ENCODE measurements at regions not wholly inside any gene's neighbourhood (a gene's known extent, or its start where the extent isn't known, plus 50 kb on each side); places are given as distances from the start of the nearest gene placed in this dataset.

- Histone ChIP-seq H3K36me3 (no peaks in the 10 kb centered on the region), H3K27me3 (no peaks in the 10 kb centered on the region), H3K27ac (no peak overlapping the region), H3K9me3 (no peaks in the 10 kb centered on the region), H3K4me1 (peaks cover 16 to 26% of the 10 kb centered on the region in 2 donors), H3K4me3 (replicated peaks in 1 of 3) (no peak overlapping the region)
- DNase-seq: no peak
- WGBS, 2 donors: 93 to 94% methylated on average over 2 of the region's 2 CpGs
- TF ChIP-seq CTCF (IDR thresholded peaks at IDR 0.05) (no peak), POLR2A (IDR thresholded peaks at IDR 0.05) (no peak)
- intact Hi-C loops (cut with DNase I): no loop called here
Measured at GRCh38 chr2:144708626-144709025, 188.7 kb upstream of the ZEB2 start.

- H3K27ac ChIP-seq: no peak overlapping the region
Measured at GRCh38 chr2:144707736-144708326, 187.9 kb upstream of the ZEB2 start.

GRCh38 chr2:144706647-144707046, 186.7 kb upstream of the ZEB2 start:
- peaks cover under 1 to 7% of the 10 kb centered on the region in 2 donors for H3K4me1 ChIP-seq
- H3K4me3 ChIP-seq (replicated peaks in 1 of 3): no peak overlapping the region
- H3K36me3 ChIP-seq: no peaks in the 10 kb centered on the region
- no peaks in the 10 kb centered on the region for H3K27me3 ChIP-seq
- no peak for DNase-seq
- TF ChIP-seq CTCF (IDR thresholded peaks at IDR 0.05) (no peak), POLR2A (IDR thresholded peaks at IDR 0.05) (no peak)
- no peak overlapping the region for H3K27ac ChIP-seq
- intact Hi-C loops (cut with DNase I): no loop called here
- no peaks in the 10 kb centered on the region for H3K9me3 ChIP-seq
- 97% methylated on average over 4 of the region's 4 CpGs for WGBS, 2 donors

More at GRCh38 chr2:144707736-144708326, 187.9 kb upstream of the ZEB2 start:
- no peak for DNase-seq
- Histone ChIP-seq H3K27me3 (no peaks in the 10 kb centered on the region), H3K4me3 (replicated peaks in 1 of 3) (no peak overlapping the region), H3K9me3 (no peaks in the 10 kb centered on the region), H3K36me3 (no peaks in the 10 kb centered on the region), H3K4me1 (peaks cover 12 to 19% of the 10 kb centered on the region in 2 donors)
- TF ChIP-seq POLR2A (IDR thresholded peaks at IDR 0.05): no peak
- WGBS, 2 donors: 87% methylated on average over 9 of the region's 9 CpGs
- intact Hi-C loops (cut with DNase I): no loop called here

- no peak for DNase-seq
- no peak overlapping the region for H3K27ac ChIP-seq
- H3K4me3 ChIP-seq (replicated peaks in 1 of 3): no peak overlapping the region
- no peaks in the 10 kb centered on the region for H3K27me3 ChIP-seq
- WGBS, 2 donors: 90 to 94% methylated on average over 4 of the region's 4 CpGs
- H3K9me3 ChIP-seq: no peaks in the 10 kb centered on the region
- no peak for TF ChIP-seq CTCF (IDR thresholded peaks at IDR 0.05)
- no peak for TF ChIP-seq POLR2A (IDR thresholded peaks at IDR 0.05)
- no peaks in the 10 kb centered on the region for H3K36me3 ChIP-seq
- H3K4me1 ChIP-seq: no peaks in the 10 kb centered on the region
- intact Hi-C loops (cut with DNase I): no loop called here
Measured at GRCh38 chr2:144705328-144706245, 185.7 kb upstream of the ZEB2 start.

- intact Hi-C loops (cut with DNase I): no loop called here
- no peak overlapping the region for H3K27ac ChIP-seq
- WGBS, 2 donors: 94 to 98% methylated on average over 3 of the region's 3 CpGs
Measured at GRCh38 chr2:144704709-144705095, 184.8 kb upstream of the ZEB2 start.

More at GRCh38 chr2:144704709-144705095, 184.8 kb upstream of the ZEB2 start:
- H3K36me3 ChIP-seq: no peaks in the 10 kb centered on the region
- H3K9me3 ChIP-seq: no peaks in the 10 kb centered on the region
- no peak overlapping the region for H3K4me3 ChIP-seq (replicated peaks in 1 of 3)
- H3K27me3 ChIP-seq: no peaks in the 10 kb centered on the region
- DNase-seq: no peak
- TF ChIP-seq CTCF (IDR thresholded peaks at IDR 0.05): no peak
- TF ChIP-seq POLR2A (IDR thresholded peaks at IDR 0.05): no peak
- no peaks in the 10 kb centered on the region for H3K4me1 ChIP-seq
